OCI-LY7 (cell line): ENCODE measurements at regions not wholly inside any gene's neighbourhood (a gene's known extent, or its start where the extent isn't known, plus 50 kb on each side); places are given as distances from the start of the nearest gene placed in this dataset.

Source experiments
- BruUV-seq: library from RNA; stranded (reverse); fragments of 400-500 nt; replicated peaks from 2 replicates; lab custom pipeline; 2021; lab: Mats Ljungman, UMichigan
- CTCF ChIA-PET: fragments of 300-600 bp; sonication (Branson Sonifier 250); formaldehyde crosslinking; loops from one replicate; lab custom pipeline; 2022; ENCODE audit warnings: antibody characterized with exemption; ENCODE audit not compliant: unreplicated experiment; lab: Charles Lee
- POLR2A ChIA-PET: fragments of 300-600 bp; sonication (Branson Sonifier 250); formaldehyde crosslinking; loops from one replicate; lab custom pipeline; 2022; ENCODE audit warnings: antibody characterized with exemption; lab: Charles Lee
- DNase-seq: peaks from one replicate; pipeline ENCODE4 v3.0.0-alpha.2; 2015; ENCODE audit warnings: low spot score
- H2AFZ ChIP-seq: fragments of 200-600 bp; sonication (generic), shearing (Covaris generic); 2 replicates; pipeline ENCODE4 v1.6.1; 2014; ENCODE audit warnings: mild to moderate bottlenecking, antibody characterized with exemption, low read length, moderate library complexity
- H3K27ac ChIP-seq: fragments of 200-600 bp; sonication (generic); 2 replicates; pipeline ENCODE4 v1.5.1; 2014; ENCODE audit warnings: mixed run types, low read depth, mild to moderate bottlenecking, moderate library complexity, low read length, inconsistent platforms; ENCODE audit not compliant: poor library complexity, severe bottlenecking
- H3K36me3 ChIP-seq: fragments of 200-600 bp; sonication (generic); 2 replicates; pipeline ENCODE4 v1.6.1; 2014; ENCODE audit warnings: mild to moderate bottlenecking, antibody characterized with exemption, low read length, moderate library complexity, mixed read lengths; ENCODE audit not compliant: insufficient read depth
- H3K4me1 ChIP-seq: fragments of 200-600 bp; sonication (generic); 2 replicates; pipeline ENCODE4 v1.5.1; 2014; ENCODE audit warnings: mild to moderate bottlenecking, low read length; ENCODE audit not compliant: insufficient read depth, poor library complexity, severe bottlenecking
- H3K4me2 ChIP-seq: fragments of 200-600 bp; sonication (generic); 2 replicates; pipeline ENCODE4 v1.6.1; 2014; ENCODE audit warnings: mild to moderate bottlenecking, low read length
- H3K4me3 ChIP-seq: fragments of 200-600 bp; sonication (generic); 2 replicates; pipeline ENCODE4 v1.5.1; 2014; ENCODE audit warnings: mild to moderate bottlenecking, low read depth, low read length; ENCODE audit not compliant: poor library complexity, severe bottlenecking
- H3K79me2 ChIP-seq: fragments of 200-600 bp; sonication (generic); 2 replicates; pipeline ENCODE4 v1.6.1; 2016; ENCODE audit warnings: low read depth, mild to moderate bottlenecking, low read length, moderate library complexity, mixed read lengths; ENCODE audit not compliant: insufficient read depth
- H3K9me2 ChIP-seq: fragments of 200-600 bp; sonication (generic); 2 replicates; pipeline ENCODE4 v1.6.1; 2016; ENCODE audit warnings: mild to moderate bottlenecking, low read length, mixed read lengths; ENCODE audit not compliant: insufficient read depth
- H3K9me3 ChIP-seq: fragments of 200-600 bp; sonication (generic); 2 replicates; pipeline ENCODE4 v1.6.1; 2014; ENCODE audit warnings: mild to moderate bottlenecking, mixed run types, low read length, mixed read lengths
- H4K20me1 ChIP-seq: fragments of 200-600 bp; sonication (generic); 2 replicates; pipeline ENCODE4 v1.6.1; 2014; ENCODE audit warnings: mild to moderate bottlenecking, antibody characterized with exemption, low read length, moderate library complexity, mixed read lengths; ENCODE audit not compliant: insufficient read depth
- EZH2phosphoT487 ChIP-seq: fragments of 200-600 bp; sonication (generic); IDR thresholded peaks from 2 replicates; pipeline ENCODE4 v1.6.1; 2018; ENCODE audit warnings: low read depth, borderline replicate concordance, mild to moderate bottlenecking, mixed run types, antibody characterized with exemption, low read length, moderate library complexity, mixed read lengths
- intact Hi-C: fragments of 100-400 bp; cut with micrococcal nuclease; formaldehyde crosslinking; loops from one replicate; pipeline ENCODE4 v1.10.0; 2022; ENCODE audit not compliant: unreplicated experiment
- TF ChIP-seq, protein P1 (sequence below): fragments of 200-600 bp; sonication (generic); conservative IDR thresholded peaks from 2 replicates; pipeline ENCODE4 v1.5.1; 2014; ENCODE audit warnings: mild to moderate bottlenecking, antibody characterized with exemption, low read length, moderate library complexity, mixed read lengths

DNA sequence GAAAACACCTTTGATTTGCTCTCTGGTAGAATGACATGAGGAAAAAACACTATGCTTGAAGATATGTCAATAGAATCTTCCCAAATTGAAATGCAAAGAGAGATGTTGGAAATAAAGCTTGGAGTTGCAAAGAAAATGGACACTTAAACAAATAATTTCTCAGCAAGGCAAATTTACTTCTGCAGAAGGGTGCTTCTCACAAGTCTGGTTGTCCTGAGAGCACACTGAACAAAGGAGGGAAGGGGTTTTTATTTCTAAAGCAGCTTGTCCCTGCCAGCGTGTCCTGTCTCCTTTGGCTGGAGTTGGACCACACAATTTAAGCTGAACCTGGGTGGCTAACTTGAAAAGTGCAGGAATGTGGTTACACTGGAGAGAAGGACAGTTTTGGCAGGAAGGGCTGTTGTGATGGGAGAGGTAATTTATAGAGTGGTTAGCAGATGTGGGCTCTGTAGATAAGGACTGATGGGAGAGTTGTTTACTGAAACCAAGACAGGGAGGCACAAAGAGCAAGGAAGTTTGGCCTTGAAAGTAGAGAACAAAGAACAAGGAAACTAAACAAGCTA, 454.6 kb upstream of the EYS start:
- ChIA-PET CTCF (no interaction called here), POLR2A (no interaction called here)
- BruUV-seq: no TSS peak
- Histone ChIP-seq H4K20me1 (no peaks in the 10 kb centered on the region), H3K27ac (no peak overlapping the region), H2AFZ (no peak overlapping the region), H3K4me3 (no peak overlapping the region), H3K79me2 (no peaks in the 10 kb centered on the region), H3K4me2 (no peak overlapping the region), H3K36me3 (no peaks in the 10 kb centered on the region), H3K9me2 (no peaks in the 10 kb centered on the region), H3K4me1 (no peaks in the 10 kb centered on the region), H3K9me3 (peaks cover 11% of the 10 kb centered on the region; the same call in 1 of the 2 replicates)
- intact Hi-C loops: no loop called here
- no peak for DNase-seq
- TF ChIP-seq, protein P1, sequence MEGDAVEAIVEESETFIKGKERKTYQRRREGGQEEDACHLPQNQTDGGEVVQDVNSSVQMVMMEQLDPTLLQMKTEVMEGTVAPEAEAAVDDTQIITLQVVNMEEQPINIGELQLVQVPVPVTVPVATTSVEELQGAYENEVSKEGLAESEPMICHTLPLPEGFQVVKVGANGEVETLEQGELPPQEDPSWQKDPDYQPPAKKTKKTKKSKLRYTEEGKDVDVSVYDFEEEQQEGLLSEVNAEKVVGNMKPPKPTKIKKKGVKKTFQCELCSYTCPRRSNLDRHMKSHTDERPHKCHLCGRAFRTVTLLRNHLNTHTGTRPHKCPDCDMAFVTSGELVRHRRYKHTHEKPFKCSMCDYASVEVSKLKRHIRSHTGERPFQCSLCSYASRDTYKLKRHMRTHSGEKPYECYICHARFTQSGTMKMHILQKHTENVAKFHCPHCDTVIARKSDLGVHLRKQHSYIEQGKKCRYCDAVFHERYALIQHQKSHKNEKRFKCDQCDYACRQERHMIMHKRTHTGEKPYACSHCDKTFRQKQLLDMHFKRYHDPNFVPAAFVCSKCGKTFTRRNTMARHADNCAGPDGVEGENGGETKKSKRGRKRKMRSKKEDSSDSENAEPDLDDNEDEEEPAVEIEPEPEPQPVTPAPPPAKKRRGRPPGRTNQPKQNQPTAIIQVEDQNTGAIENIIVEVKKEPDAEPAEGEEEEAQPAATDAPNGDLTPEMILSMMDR: no peak
- no peak for TF ChIP-seq EZH2phosphoT487

DNA sequence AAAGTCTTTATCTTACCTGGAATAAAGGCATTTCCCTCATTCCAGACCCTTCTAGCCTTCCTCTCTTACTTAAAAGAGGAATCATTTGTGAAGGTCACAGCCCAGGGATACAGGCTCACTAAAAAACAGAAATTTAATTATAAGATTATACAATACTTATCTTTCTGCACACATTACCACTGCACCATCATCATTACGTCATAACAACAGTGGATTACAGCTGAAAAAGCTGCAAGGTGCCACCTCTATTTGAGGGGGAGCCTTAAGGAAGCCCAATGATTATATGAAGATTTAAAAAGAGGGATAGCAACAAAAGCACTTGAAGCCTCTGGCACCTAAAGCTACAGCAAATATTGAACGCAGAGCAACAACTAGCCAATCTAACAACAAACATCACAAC, 452.9 kb upstream of the EYS start:
- H3K4me1 ChIP-seq: no peaks in the 10 kb centered on the region
- no peaks in the 10 kb centered on the region for H3K9me2 ChIP-seq
- H2AFZ ChIP-seq: no peak overlapping the region
- no peak overlapping the region for H3K27ac ChIP-seq
- ChIA-PET CTCF (no interaction called here), POLR2A (no interaction called here)
- DNase-seq: no peak
- BruUV-seq: no TSS peak
- peaks cover 11% of the 10 kb centered on the region; the same call in 1 of the 2 replicates for H3K9me3 ChIP-seq
- intact Hi-C loops: no loop called here
- H3K4me3 ChIP-seq: no peak overlapping the region
- H3K36me3 ChIP-seq: no peaks in the 10 kb centered on the region
- TF ChIP-seq, protein P1: no peak
- TF ChIP-seq EZH2phosphoT487: no peak
- H3K79me2 ChIP-seq: no peaks in the 10 kb centered on the region
- no peaks in the 10 kb centered on the region for H4K20me1 ChIP-seq
- H3K4me2 ChIP-seq: no peak overlapping the region

DNA sequence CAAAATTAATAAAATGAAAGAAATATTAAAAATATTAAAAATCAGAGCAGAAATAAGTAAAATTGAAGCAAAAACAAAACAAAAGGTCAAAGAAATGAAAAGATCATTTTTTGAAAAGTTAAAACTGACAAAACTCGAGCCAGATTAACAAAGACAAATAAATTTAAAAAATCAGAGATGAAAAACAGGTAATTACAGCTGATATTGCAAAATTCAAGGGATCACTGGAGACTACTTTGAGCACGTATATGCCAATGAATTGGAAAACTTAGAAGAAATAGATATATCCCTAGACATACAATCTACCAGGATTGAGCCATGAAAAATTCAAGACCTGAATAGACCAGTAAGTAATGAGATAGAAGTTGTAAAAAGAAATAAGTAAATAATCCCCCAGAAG, 446.2 kb upstream of the EYS start:
- Histone ChIP-seq H3K4me3 (no peak overlapping the region), H3K4me1 (no peaks in the 10 kb centered on the region), H3K36me3 (no peaks in the 10 kb centered on the region), H3K27ac (no peak overlapping the region), H2AFZ (no peak overlapping the region), H3K4me2 (no peak overlapping the region), H4K20me1 (no peaks in the 10 kb centered on the region), H3K9me3 (0 out of 2 replicates have a peak, but pooled peaks cover 4% of the 10 kb centered on the region), H3K79me2 (no peaks in the 10 kb centered on the region), H3K9me2 (no peaks in the 10 kb centered on the region)
- ChIA-PET POLR2A (no interaction called here), CTCF (no interaction called here)
- no TSS peak for BruUV-seq
- intact Hi-C loops: no loop called here
- no peak for TF ChIP-seq EZH2phosphoT487
- TF ChIP-seq, protein P1: no peak
- DNase-seq: no peak
